ENCODE measurements at regions not wholly inside any gene's neighbourhood (a gene's known extent, or its start where the extent isn't known, plus 50 kb on each side); places are given as distances from the start of the nearest gene placed in this dataset.

GRCh38 chr18:22566703-22567420, 149.1 kb upstream of the CTAGE1 start:
- TF ChIP-seq CTCF (IDR thresholded peaks at IDR 0.05; ENCODE audit: low read depth, low read length), result no peak
- ChIA-PET CTCF (interaction anchor here (0.7 to 1.3 kb wide), 2 partner anchors 56 to 569 kb away, joined by 3 read pairs; no protein-coding TSS in a partner anchor), POLR2A (no interaction called here)
- no peaks in the 10 kb centered on the region for H3K27me3 ChIP-seq (ENCODE audit: control insufficient read depth, insufficient read depth, low read length)
- H3K4me3 ChIP-seq (ENCODE audit: low read depth, low read length), result no peak overlapping the region
- H3K27ac ChIP-seq (ENCODE audit: low read depth, low read length), result no peak overlapping the region
- no peaks in the 10 kb centered on the region for H3K9me3 ChIP-seq (ENCODE audit: control insufficient read depth, insufficient read depth, low read length)
- no peak for DNase-seq (ENCODE audit: low read depth, low spot score)

DNA sequence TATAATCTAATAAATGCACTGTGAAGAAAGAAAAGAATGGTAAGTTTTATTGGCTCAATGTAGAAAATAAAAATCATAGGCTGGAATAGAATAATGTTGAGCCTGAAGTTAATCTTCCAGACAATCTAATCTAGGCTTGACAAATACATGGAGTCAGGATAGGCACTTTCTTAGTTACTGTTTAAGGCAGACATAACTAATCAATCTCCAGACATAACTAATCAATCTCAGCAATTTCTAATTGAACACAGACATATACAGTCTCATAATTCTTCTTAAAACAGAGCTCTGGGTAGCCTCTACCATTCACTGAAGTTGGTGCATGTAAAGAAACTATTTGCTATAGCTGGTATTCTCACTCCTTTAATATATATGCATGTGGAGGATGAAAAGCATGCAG, 150.1 kb upstream of the CTAGE1 start:
- ChIA-PET CTCF (interaction anchor here (0.7 to 1.1 kb wide), 3 partner anchors 56 to 635 kb away, joined by 3 to 6 read pairs (median 3); no protein-coding TSS in a partner anchor), POLR2A (no interaction called here)
- no peak for DNase-seq (ENCODE audit: low read depth, low spot score)
- no peak for TF ChIP-seq CTCF (IDR thresholded peaks at IDR 0.05; ENCODE audit: low read depth, low read length)
- H3K27ac ChIP-seq (ENCODE audit: low read depth, low read length), result no peak overlapping the region
- H3K4me3 ChIP-seq (ENCODE audit: low read depth, low read length), result no peak overlapping the region
- H3K27me3 ChIP-seq (ENCODE audit: control insufficient read depth, insufficient read depth, low read length), result no peaks in the 10 kb centered on the region
- H3K9me3 ChIP-seq (ENCODE audit: control insufficient read depth, insufficient read depth, low read length), result no peaks in the 10 kb centered on the region

GRCh38 chr18:22570492-22570891, 152.8 kb upstream of the CTAGE1 start:
- no peak for TF ChIP-seq CTCF (IDR thresholded peaks at IDR 0.05; ENCODE audit: low read depth, low read length)
- ChIA-PET POLR2A (no interaction called here), CTCF (no interaction called here)
- no peak overlapping the region for H3K27ac ChIP-seq (ENCODE audit: low read depth, low read length)
- H3K27me3 ChIP-seq (ENCODE audit: control insufficient read depth, insufficient read depth, low read length), result no peaks in the 10 kb centered on the region
- DNase-seq (ENCODE audit: low read depth, low spot score), result no peak
- no peak overlapping the region for H3K4me3 ChIP-seq (ENCODE audit: low read depth, low read length)
- no peaks in the 10 kb centered on the region for H3K9me3 ChIP-seq (ENCODE audit: control insufficient read depth, insufficient read depth, low read length)

DNA sequence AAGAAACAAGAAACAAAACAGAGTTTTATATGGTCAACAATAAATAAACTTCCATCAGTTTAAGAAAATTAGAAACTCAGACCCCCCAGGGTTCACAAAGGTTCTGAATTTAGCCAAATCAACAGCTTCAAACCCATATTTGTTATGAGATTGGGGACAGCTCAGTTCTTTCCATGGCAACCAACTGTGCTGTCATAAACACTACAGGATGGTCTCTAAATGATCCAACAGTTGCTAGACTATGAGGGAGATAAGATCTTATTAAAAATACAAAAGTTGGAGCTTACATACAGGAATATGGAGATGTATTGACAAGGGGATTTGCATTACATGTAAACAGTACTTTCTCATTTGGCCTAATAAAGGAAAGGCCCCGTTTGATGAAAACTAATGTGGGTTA, 154.6 kb upstream of the CTAGE1 start:
- POLR2A ChIA-PET, result no interaction called here
- DNase-seq (ENCODE audit: low read depth, low spot score), result no peak
- no peaks in the 10 kb centered on the region for H3K9me3 ChIP-seq (ENCODE audit: control insufficient read depth, insufficient read depth, low read length)
- no peak overlapping the region for H3K4me3 ChIP-seq (ENCODE audit: low read depth, low read length)
- TF ChIP-seq CTCF (IDR thresholded peaks at IDR 0.05; ENCODE audit: low read depth, low read length), result no peak
- no peaks in the 10 kb centered on the region for H3K27me3 ChIP-seq (ENCODE audit: control insufficient read depth, insufficient read depth, low read length)
- CTCF ChIA-PET, result interaction anchor here (1.5 kb wide), 1 partner anchor 9 kb away, joined by 9 read pairs; no protein-coding TSS in a partner anchor
- no peak overlapping the region for H3K27ac ChIP-seq (ENCODE audit: low read depth, low read length)

DNA sequence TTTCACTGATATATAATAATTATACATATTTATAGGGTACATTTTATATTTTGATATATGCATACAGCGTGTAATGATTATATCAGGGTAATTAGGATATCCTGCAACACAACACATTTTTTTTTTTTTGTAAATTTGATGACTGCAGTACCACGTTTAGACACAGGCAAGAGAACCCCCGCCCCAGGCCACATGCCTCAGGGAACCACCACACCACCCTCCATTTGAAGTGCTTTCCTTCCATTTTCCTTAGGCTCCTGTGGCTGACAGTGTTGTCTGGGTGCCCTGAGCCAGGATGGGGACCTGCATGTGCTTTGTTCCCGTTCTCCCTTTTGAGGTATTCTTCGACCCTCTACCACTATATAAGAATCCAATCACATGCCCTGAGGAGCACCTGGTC, 161.6 kb upstream of the CTAGE1 start:
- ChIA-PET POLR2A (no interaction called here), CTCF (no interaction called here)

More for the DNA sequence above, 161.6 kb upstream of the CTAGE1 start:
- Histone ChIP-seq H3K27me3 (ENCODE audit: control insufficient read depth, insufficient read depth, low read length) (no peaks in the 10 kb centered on the region), H3K4me3 (ENCODE audit: low read depth, low read length) (no peak overlapping the region), H3K9me3 (ENCODE audit: control insufficient read depth, insufficient read depth, low read length) (0 out of 2 replicates have a peak, but pooled peaks cover 3% of the 10 kb centered on the region), H3K27ac (ENCODE audit: low read depth, low read length) (no peak overlapping the region)
- no peak for TF ChIP-seq CTCF (IDR thresholded peaks at IDR 0.05; ENCODE audit: low read depth, low read length)
- no peak for DNase-seq (ENCODE audit: low read depth, low spot score)

Measured in AG04450 (cell line).